Liver (tissue), 8 donors: ENCODE measurements at regions not wholly inside any gene's neighbourhood (a gene's known extent, or its start where the extent isn't known, plus 50 kb on each side); places are given as distances from the start of the nearest gene placed in this dataset.

Experiments
- DNase-seq: peaks from one replicate; pipeline ENCODE4 v3.0.0-alpha.2; 2017; ENCODE audit warnings: low spot score
- H3K27ac ChIP-seq, 2 donors: one replicate each; pipeline ENCODE4 v1.7.0; 2013; ENCODE audit warnings: inconsistent platforms in 2 of 2, low read length in 2 of 2, control low read depth in 1 of 2, low read depth in 1 of 2, mild to moderate bottlenecking in 1 of 2
- H3K27me3 ChIP-seq, 4 donors: one replicate each; pipeline versions ENCODE4 v1.6.1 to v1.7.0; 2013; ENCODE audit warnings: low read length in 3 of 4, inconsistent platforms in 1 of 4, mild to moderate bottlenecking in 1 of 4, moderate library complexity in 1 of 4; ENCODE audit not compliant: control insufficient read depth in 4 of 4, insufficient read depth in 4 of 4
- H3K36me3 ChIP-seq, 4 donors: one replicate each; pipeline versions ENCODE4 v1.6.1 to v1.7.0; 2013; ENCODE audit warnings: low read length in 3 of 4, mild to moderate bottlenecking in 3 of 4, low read depth in 1 of 4, moderate library complexity in 1 of 4; ENCODE audit not compliant: control insufficient read depth in 4 of 4, insufficient read depth in 3 of 4
- H3K4me1 ChIP-seq, 4 donors: one replicate each; pipeline versions ENCODE4 v1.6.1 to v1.7.0; 2013; ENCODE audit warnings: low read length in 3 of 4, mild to moderate bottlenecking in 3 of 4, moderate library complexity in 1 of 4; ENCODE audit not compliant: control insufficient read depth in 4 of 4, insufficient read depth in 4 of 4
- H3K4me3 ChIP-seq, 3 donors: one replicate each; pipeline versions ENCODE4 v1.6.1 to v1.7.0; 2013; ENCODE audit warnings: low read length in 3 of 3, control low read depth in 1 of 3, low read depth in 1 of 3, mild to moderate bottlenecking in 1 of 3
- H3K9ac ChIP-seq, 2 donors: one replicate each; pipeline ENCODE4 v1.7.0; 2013; ENCODE audit warnings: low read length in 2 of 2, mild to moderate bottlenecking in 2 of 2, moderate library complexity in 2 of 2, control low read depth in 1 of 2, low read depth in 1 of 2
- H3K9me3 ChIP-seq, 4 donors: one replicate each; pipeline versions ENCODE4 v1.6.1 to v1.7.0; 2013; ENCODE audit warnings: low read length in 3 of 4; ENCODE audit not compliant: control insufficient read depth in 4 of 4
- EGR1 ChIP-seq, 2 donors: IDR thresholded peaks; 2 replicates each; pipeline ENCODE4 v1.6.1; 2016 to 2018; ENCODE audit warnings: antibody characterized with exemption in 2 of 2, low read depth in 2 of 2
- GABPA ChIP-seq, 2 donors: IDR thresholded peaks in 1 of 2; conservative IDR thresholded peaks in 1 of 2; 2 replicates each; pipeline ENCODE4 v1.6.1; 2016; ENCODE audit warnings: antibody characterized with exemption in 2 of 2, mild to moderate bottlenecking in 1 of 2, moderate library complexity in 1 of 2
- HNF4A ChIP-seq, 2 donors: conservative IDR thresholded peaks; 2 replicates each; pipeline ENCODE4 v1.6.1; 2016; ENCODE audit warnings: antibody characterized with exemption in 2 of 2, mild to moderate bottlenecking in 2 of 2
- HNF4G ChIP-seq: IDR thresholded peaks from 2 replicates; pipeline ENCODE4 v1.6.1; 2016; ENCODE audit warnings: antibody characterized with exemption
- JUND ChIP-seq, 2 donors: IDR thresholded peaks; 2 replicates each; pipeline ENCODE4 v1.6.1; 2016; ENCODE audit warnings: antibody characterized with exemption in 2 of 2
- NR2F2 ChIP-seq: IDR thresholded peaks from 2 replicates; pipeline ENCODE4 v1.6.1; 2016; ENCODE audit warnings: antibody characterized with exemption
- RAD21 ChIP-seq, 2 donors: IDR thresholded peaks; 2 replicates each; pipeline ENCODE4 v1.6.1; 2016; ENCODE audit warnings: antibody characterized with exemption in 2 of 2, mild to moderate bottlenecking in 2 of 2
- RXRA ChIP-seq, 2 donors: IDR thresholded peaks; 2 replicates each; pipeline ENCODE4 v1.6.1; 2017 to 2018; ENCODE audit warnings: antibody characterized with exemption in 2 of 2, mild to moderate bottlenecking in 1 of 2
- TAF1 ChIP-seq: conservative IDR thresholded peaks from 2 replicates; pipeline ENCODE4 v1.6.1; 2016; ENCODE audit warnings: antibody characterized with exemption, mild to moderate bottlenecking
- WGBS: extraction: QIAGEN DNeasy Blood & Tissue Kit; methylation state at CpG from one replicate; pipeline ENCODE4 v1.1.7; 2013; 5-methylcytosine and 5-hydroxymethylcytosine counted together
- TF ChIP-seq, protein P1 (sequence below): fragments of 150-350 bp; IDR thresholded peaks from 2 replicates; pipeline ENCODE4 v1.5.1; 2017; ENCODE audit warnings: improper control_type of control experiment, low read depth, low read length; ENCODE audit not compliant: missing input control
- TF ChIP-seq, protein P2 (sequence below): IDR thresholded peaks from 2 replicates; pipeline ENCODE4 v1.6.1; 2016; ENCODE audit warnings: antibody characterized with exemption
- TF ChIP-seq, protein P3 (sequence below): IDR thresholded peaks from 2 replicates; pipeline ENCODE4 v1.6.1; 2016; ENCODE audit warnings: antibody characterized with exemption
- donor health status: healthy.
- donor health status: healthy.
- donor health status: healthy.
- donor health status: healthy.
- donor health status: healthy.

DNA sequence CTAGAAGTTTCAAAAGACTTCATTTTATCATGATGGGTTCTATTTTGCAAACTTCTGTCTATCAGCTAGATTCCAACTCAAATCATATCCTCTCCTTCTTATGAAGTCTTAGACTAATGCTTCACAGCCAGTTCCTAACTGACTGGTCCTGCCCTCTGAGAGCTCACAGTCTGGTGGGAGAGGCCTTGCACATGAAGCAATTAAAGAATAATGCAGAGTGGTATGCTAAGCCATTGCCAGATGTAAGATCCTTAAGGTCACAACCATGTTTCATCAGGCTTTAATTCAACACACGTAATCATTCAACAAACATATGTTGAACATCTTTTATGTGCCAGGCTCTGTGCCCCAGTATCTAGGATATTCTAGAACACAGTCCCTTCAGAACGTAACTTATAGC lies 125.8 kb upstream of the TMPO start:
- Histone ChIP-seq H3K4me3 (no peak overlapping the region), H3K9me3 (no peaks in the 10 kb centered on the region), H3K36me3 (no peaks in the 10 kb centered on the region), H3K9ac (no peak overlapping the region), H3K27ac (no peak overlapping the region), H3K27me3 (no peaks in the 10 kb centered on the region), H3K4me1 (no peaks in the 10 kb centered on the region)
- 82% methylated on average over 2 of the region's 2 CpGs for WGBS
- no peak for DNase-seq
- no peak for TF ChIP-seq NR2F2

DNA sequence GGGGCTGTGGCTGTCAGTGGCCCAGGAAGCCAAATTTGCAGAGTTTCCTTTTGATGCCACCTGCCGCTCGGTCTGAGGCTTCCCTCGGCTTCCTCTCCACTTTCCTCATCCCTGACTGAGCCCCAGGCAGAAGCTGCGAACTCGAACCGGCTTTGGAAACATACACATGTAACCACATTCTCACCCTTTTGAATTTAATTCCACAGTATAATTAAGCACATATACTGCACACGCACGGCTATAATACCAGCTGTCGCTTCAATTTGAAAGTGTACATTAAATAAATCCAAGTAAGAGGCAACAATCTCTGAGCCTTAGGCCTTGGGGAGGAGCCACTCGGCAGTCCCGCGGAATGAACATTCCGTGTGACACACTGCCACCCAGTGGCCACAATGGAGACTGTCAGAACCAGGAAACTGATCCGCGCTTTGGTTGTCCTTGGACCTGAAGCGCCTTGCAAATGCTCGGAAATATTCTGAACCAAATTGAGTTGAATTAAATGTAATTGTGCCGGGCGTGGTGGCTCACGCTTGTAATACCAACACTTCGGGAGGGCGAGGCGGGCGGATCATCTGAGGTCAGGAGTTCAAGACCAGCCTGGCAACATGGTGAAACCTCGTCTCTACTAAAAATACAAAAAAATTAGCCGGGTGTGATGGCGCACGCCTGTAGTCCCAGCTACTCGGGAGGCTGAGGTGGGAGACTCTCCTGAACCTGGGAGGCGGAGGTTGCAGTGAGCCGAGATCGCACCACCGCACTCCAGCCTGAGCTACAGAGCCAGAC lies 117.9 kb upstream of the TMPO start:
- TF ChIP-seq RAD21 (IDR thresholded peaks at IDR 0.05) (peak; percentile 92 to 96), HNF4A (conservative IDR thresholded peaks at IDR 0.05) (no peak)
- TF ChIP-seq, protein P1, sequence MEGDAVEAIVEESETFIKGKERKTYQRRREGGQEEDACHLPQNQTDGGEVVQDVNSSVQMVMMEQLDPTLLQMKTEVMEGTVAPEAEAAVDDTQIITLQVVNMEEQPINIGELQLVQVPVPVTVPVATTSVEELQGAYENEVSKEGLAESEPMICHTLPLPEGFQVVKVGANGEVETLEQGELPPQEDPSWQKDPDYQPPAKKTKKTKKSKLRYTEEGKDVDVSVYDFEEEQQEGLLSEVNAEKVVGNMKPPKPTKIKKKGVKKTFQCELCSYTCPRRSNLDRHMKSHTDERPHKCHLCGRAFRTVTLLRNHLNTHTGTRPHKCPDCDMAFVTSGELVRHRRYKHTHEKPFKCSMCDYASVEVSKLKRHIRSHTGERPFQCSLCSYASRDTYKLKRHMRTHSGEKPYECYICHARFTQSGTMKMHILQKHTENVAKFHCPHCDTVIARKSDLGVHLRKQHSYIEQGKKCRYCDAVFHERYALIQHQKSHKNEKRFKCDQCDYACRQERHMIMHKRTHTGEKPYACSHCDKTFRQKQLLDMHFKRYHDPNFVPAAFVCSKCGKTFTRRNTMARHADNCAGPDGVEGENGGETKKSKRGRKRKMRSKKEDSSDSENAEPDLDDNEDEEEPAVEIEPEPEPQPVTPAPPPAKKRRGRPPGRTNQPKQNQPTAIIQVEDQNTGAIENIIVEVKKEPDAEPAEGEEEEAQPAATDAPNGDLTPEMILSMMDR, result peak; percentile 92
- H3K27ac ChIP-seq, result no peak overlapping the region
- peaks cover 0 to 5% (median 2%) of the 10 kb centered on the region in 4 donors for H3K4me1 ChIP-seq
- H3K4me3 ChIP-seq, result peak overlapping the region; percentile 44 to 58 (median 49)
- H3K36me3 ChIP-seq, result no peaks in the 10 kb centered on the region
- peak overlapping the region in 1 of 2 donors; percentile 78 for H3K9ac ChIP-seq
- no peaks in the 10 kb centered on the region for H3K9me3 ChIP-seq
- WGBS, result 21% methylated on average over 33 of the region's 33 CpGs
- peak; percentile 82 for DNase-seq
- no peaks in the 10 kb centered on the region for H3K27me3 ChIP-seq

DNA sequence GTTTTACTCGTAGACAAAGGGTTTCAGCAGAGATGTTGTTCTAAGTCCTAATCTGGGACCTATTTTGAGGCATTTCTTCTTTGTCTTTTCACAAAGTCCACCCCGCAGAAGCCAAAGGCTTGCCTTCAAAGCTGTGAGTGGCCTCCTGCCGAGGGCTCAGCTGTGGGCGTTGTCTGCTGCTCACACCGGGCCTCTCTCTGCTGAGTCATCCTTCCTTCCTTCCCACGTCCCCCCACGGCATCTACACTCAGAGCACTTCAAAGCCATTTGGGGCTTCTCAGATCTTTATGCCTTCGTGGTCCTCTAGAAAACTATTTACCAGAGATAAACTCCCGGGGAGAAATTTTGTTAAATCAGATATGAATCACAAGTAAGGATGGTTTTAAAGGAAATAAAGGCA lies 115.9 kb upstream of the TMPO start:
- Histone ChIP-seq H3K27me3 (no peaks in the 10 kb centered on the region), H3K27ac (no peak overlapping the region), H3K9ac (no peak overlapping the region), H3K4me1 (peaks cover 0 to 5% (median 2%) of the 10 kb centered on the region in 4 donors), H3K36me3 (no peaks in the 10 kb centered on the region), H3K4me3 (no peak overlapping the region), H3K9me3 (no peaks in the 10 kb centered on the region)
- DNase-seq, result no peak
- TF ChIP-seq RXRA (IDR thresholded peaks at IDR 0.05) (no peak), HNF4G (no peak), TAF1 (no peak), GABPA (IDR thresholded peaks at IDR 0.05 in 1 of 2, conservative IDR thresholded peaks at IDR 0.05 in 1 of 2) (no peak), JUND (IDR thresholded peaks at IDR 0.05) (no peak), EGR1 (IDR thresholded peaks at IDR 0.05; ENCODE audit: low read depth in 2 of 2) (no peak), HNF4A (conservative IDR thresholded peaks at IDR 0.05) (no peak)
- TF ChIP-seq, protein P1, result no peak
- TF ChIP-seq, protein P2, sequence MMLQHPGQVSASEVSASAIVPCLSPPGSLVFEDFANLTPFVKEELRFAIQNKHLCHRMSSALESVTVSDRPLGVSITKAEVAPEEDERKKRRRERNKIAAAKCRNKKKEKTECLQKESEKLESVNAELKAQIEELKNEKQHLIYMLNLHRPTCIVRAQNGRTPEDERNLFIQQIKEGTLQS, result no peak
- TF ChIP-seq, protein P3, sequence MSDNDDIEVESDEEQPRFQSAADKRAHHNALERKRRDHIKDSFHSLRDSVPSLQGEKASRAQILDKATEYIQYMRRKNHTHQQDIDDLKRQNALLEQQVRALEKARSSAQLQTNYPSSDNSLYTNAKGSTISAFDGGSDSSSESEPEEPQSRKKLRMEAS, result no peak
- 51% methylated on average over 9 of the region's 9 CpGs for WGBS
